Ovary (tissue), 3 donors: ENCODE measurements at regions not wholly inside any gene's neighbourhood (a gene's known extent, or its start where the extent isn't known, plus 50 kb on each side); places are given as distances from the start of the nearest gene placed in this dataset.

Experiments used
- CTCF ChIP-seq, 3 donors: fragments of 450-650 bp in 2 of 3; fragments of 200-600 bp in 1 of 3; IDR thresholded peaks; one replicate each; pipeline versions ENCODE4 v1.5.1 to v1.8.0; 2016 to 2022; ENCODE audit warnings: antibody characterized with exemption in 3 of 3, mild to moderate bottlenecking in 1 of 3
- EP300 ChIP-seq: sonication (generic); formaldehyde crosslinking; IDR thresholded peaks from one replicate; pipeline ENCODE4 v1.6.1; 2017; ENCODE audit warnings: antibody characterized with exemption
- POLR2A ChIP-seq: fragments of 450-650 bp; IDR thresholded peaks from one replicate; pipeline ENCODE4 v1.6.1; 2017; ENCODE audit warnings: antibody characterized with exemption, mild to moderate bottlenecking, moderate library complexity
- donor health status: DM: no; HTN: no; CAD: no.

GRCh38 chr11:131229221-131229620 is 141.2 kb upstream of the NTM start:
- TF ChIP-seq CTCF (IDR thresholded peaks at IDR 0.05) (no peak), POLR2A (no peak), EP300 (no peak)
